ENCODE measurements at regions not wholly inside any gene's neighbourhood (a gene's known extent, or its start where the extent isn't known, plus 50 kb on each side); places are given as distances from the start of the nearest gene placed in this dataset.

DNA sequence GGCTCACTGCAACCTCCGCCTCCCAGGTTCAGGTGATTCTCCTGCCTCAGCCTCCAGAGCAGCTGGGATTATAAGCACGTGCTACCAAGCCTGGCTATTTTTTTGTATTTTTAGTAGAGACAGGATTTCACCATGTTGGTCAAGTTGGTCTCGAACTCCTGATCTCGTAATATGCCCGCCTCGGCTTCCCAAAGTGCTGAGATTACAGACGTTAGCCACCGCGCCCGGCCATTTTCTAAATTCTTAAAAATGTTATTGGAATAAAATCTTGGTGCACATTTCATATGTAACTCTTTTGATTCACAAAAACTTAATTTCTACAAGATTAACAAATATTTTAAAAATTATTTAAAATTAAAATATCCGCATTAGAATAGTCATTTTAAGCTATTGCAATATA, 1480.3 kb upstream of the SPRY2 start:
- Mint-ChIP-seq H3K4me1 (ENCODE audit: low read depth) (no peaks in the 10 kb centered on the region), H3K4me3 (no peak overlapping the region), H3K9me3 (ENCODE audit: insufficient read depth) (peaks cover 12% of the 10 kb centered on the region), H3K27ac (no peak overlapping the region), H3K36me3 (ENCODE audit: low read depth) (no peaks in the 10 kb centered on the region), H3K27me3 (ENCODE audit: low read depth) (no peaks in the 10 kb centered on the region)
- POLR2A ChIA-PET = no interaction called here
- ATAC-seq (no peak), DNase-seq (no peak)
- CTCF ChIA-PET = no interaction called here

DNA sequence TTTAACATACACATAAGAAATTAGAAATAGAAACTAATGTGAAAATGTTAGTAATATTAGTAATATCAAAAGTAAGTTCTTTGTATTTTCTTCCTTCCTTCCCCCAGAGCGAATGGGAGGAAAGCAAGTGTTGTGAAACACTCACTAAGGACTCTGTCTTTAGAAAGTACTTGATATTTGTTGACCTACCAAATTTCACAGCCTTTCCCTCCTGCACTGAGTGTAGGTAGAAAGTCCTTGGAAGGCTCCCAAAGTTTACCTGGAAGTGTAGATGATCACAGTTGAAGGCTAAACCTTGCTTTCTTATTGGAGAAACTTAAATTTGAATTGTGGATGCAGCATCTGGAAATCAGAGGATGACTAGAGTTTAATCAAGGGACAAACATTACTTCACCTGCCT, 1459.5 kb upstream of the SPRY2 start:
- ChIA-PET POLR2A (no interaction called here), CTCF (no interaction called here)
- no peak for DNase-seq
- Mint-ChIP-seq H3K4me3 (no peak overlapping the region), H3K9me3 (ENCODE audit: insufficient read depth) (peaks cover 3% of the 10 kb centered on the region), H3K27me3 (ENCODE audit: low read depth) (no peaks in the 10 kb centered on the region), H3K36me3 (ENCODE audit: low read depth) (no peaks in the 10 kb centered on the region), H3K27ac (no peak overlapping the region), H3K4me1 (ENCODE audit: low read depth) (no peaks in the 10 kb centered on the region)
- ATAC-seq = no peak

DNA sequence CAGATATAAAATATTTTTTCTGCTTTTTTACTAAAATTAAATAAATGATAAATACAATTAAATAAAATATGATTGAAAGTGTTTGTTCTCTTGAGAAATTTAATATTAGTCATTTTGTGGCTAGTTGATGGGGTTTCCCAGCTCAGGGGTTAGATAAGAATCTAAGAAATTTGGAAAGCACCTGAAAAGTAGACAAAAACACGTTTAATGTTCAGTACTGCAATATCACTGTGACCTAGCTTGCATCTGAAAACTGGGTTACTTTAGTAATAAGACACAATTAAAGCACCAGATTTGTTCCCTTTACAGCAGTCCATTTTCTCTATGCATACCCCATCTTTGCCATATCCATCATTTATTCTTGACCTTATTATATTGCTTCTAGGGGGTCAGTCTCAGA, 1454.8 kb upstream of the SPRY2 start:
- no peaks in the 10 kb centered on the region for H3K36me3 Mint-ChIP-seq (ENCODE audit: low read depth)
- CTCF ChIA-PET = no interaction called here
- DNase-seq (no peak), ATAC-seq (no peak)
- H3K4me1 Mint-ChIP-seq (ENCODE audit: low read depth) = no peaks in the 10 kb centered on the region
- POLR2A ChIA-PET = no interaction called here
- H3K27ac Mint-ChIP-seq = no peak overlapping the region
- H3K9me3 Mint-ChIP-seq (ENCODE audit: insufficient read depth) = peaks cover 4% of the 10 kb centered on the region
- no peaks in the 10 kb centered on the region for H3K27me3 Mint-ChIP-seq (ENCODE audit: low read depth)
- no peak overlapping the region for H3K4me3 Mint-ChIP-seq

DNA sequence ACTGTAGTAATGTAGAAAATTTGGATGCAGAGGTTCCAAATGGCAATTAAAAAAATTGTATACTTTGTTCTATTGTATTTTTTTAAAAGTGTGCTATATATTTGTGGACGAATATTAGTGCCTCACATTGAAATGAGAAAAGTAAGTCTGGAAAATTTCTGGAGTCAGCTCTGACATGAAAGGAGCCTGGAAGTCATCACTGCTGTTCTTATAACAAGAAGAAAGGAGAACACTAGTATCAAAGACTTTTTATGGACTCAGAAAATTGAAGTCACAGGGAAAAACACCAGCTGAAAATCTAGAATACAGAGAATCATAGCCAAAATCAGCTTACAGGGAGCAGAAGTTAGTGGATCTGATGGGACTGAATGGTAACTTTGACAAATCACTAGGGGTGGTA, 1450.7 kb upstream of the SPRY2 start:
- Mint-ChIP-seq H3K4me1 (ENCODE audit: low read depth) (no peaks in the 10 kb centered on the region), H3K4me3 (no peak overlapping the region), H3K36me3 (ENCODE audit: low read depth) (no peaks in the 10 kb centered on the region), H3K9me3 (ENCODE audit: insufficient read depth) (peaks cover 4% of the 10 kb centered on the region), H3K27ac (no peak overlapping the region), H3K27me3 (ENCODE audit: low read depth) (no peaks in the 10 kb centered on the region)
- no peak for DNase-seq
- ATAC-seq = no peak
- ChIA-PET CTCF (no interaction called here), POLR2A (no interaction called here)

DNA sequence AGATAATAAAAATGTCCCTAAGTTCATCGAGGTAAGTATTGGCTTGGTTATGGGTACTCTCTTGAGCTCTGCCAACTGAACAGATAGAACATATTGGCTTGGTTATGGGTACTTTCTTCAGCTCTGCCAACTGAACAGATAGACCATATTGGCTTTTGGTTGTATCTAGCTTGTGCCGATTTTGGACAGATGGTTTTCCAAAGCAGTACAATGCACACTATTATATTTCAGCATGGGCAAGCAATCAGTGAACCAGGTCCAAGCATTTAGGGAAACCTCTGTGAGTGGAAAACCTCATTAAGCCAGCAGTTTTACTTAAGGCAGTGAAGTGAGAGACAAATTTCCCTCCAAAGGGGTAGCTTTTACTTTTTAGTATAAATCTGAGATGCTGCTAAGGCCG, 1440.5 kb upstream of the SPRY2 start:
- no peak for DNase-seq
- POLR2A ChIA-PET = no interaction called here
- Mint-ChIP-seq H3K4me1 (ENCODE audit: low read depth) (no peaks in the 10 kb centered on the region), H3K27me3 (ENCODE audit: low read depth) (no peaks in the 10 kb centered on the region), H3K9me3 (ENCODE audit: insufficient read depth) (peaks cover 7% of the 10 kb centered on the region), H3K36me3 (ENCODE audit: low read depth) (no peaks in the 10 kb centered on the region), H3K4me3 (no peak overlapping the region), H3K27ac (no peak overlapping the region)
- ATAC-seq = no peak
- CTCF ChIA-PET = no interaction called here

DNA sequence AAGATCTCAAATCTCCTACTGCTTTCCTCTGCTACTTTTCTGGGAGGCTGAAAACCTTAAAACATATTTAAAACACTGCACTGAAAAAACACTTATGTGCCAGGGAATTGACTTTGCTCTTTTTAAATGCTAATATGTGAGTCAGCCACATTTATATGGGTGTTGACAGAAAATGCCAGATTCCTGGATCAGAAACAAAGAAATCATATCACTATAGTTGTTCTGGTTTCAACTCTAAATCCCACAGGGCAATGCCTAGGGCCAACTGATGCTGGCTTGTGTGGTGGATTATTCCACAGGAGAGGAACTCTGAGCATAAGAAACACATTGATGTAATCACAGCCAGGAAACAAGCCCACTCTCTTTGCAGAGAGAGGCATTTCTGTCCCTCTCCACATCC, 1439.0 kb upstream of the SPRY2 start:
- Mint-ChIP-seq H3K27me3 (ENCODE audit: low read depth) (no peaks in the 10 kb centered on the region), H3K4me1 (ENCODE audit: low read depth) (no peaks in the 10 kb centered on the region), H3K27ac (no peak overlapping the region), H3K4me3 (no peak overlapping the region), H3K36me3 (ENCODE audit: low read depth) (no peaks in the 10 kb centered on the region), H3K9me3 (ENCODE audit: insufficient read depth) (peaks cover 8% of the 10 kb centered on the region)
- ATAC-seq = no peak
- no peak for DNase-seq
- ChIA-PET POLR2A (no interaction called here), CTCF (no interaction called here)

DNA sequence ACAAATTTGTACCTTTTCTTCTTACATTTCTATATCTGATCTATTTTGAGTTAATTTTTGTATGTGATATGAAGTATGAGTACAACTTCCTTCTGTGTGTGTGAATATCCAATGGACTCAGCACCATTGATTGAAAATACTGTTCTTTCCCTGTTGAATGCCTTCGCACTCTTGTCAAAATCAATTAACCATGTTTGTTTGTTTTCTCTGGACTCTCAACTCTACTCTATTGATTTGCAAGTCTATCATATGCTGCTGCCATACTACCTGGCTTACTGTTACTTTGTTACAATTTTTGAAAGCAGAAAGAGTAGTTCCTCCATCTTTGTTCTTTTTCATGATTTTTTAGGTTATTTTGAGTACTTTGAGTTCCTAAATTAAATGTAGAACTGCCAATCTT, 1437.4 kb upstream of the SPRY2 start:
- peaks cover 15% of the 10 kb centered on the region for H3K9me3 Mint-ChIP-seq (ENCODE audit: insufficient read depth)

DNA sequence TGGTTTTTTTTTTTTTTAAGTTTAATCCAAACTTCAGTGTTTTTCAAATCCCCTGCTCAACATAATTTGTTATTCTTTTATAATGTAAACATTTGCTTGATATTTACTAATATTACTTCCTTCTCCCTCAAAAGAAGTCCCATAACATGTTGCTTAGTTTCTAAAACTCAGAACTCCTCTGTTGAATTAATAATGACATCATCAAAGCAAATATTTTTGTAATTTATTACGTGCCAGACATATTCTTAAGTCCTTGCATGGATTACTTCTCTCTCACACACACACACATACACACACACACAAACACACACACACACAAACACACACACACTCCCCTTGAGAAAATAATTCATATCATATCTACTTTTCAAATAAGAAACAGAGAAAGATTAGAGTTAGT, 1432.3 kb upstream of the SPRY2 start:
- H3K27ac Mint-ChIP-seq = no peak overlapping the region
- no peaks in the 10 kb centered on the region for H3K4me1 Mint-ChIP-seq (ENCODE audit: low read depth)
- no peak overlapping the region for H3K4me3 Mint-ChIP-seq
- H3K27me3 Mint-ChIP-seq (ENCODE audit: low read depth) = no peaks in the 10 kb centered on the region
- ChIA-PET CTCF (no interaction called here), POLR2A (no interaction called here)
- DNase-seq (no peak), ATAC-seq (no peak)
- no peaks in the 10 kb centered on the region for H3K36me3 Mint-ChIP-seq (ENCODE audit: low read depth)
- peaks cover 12% of the 10 kb centered on the region for H3K9me3 Mint-ChIP-seq (ENCODE audit: insufficient read depth)

More for the DNA sequence above, 1437.4 kb upstream of the SPRY2 start:
- DNase-seq = no peak
- Mint-ChIP-seq H3K36me3 (ENCODE audit: low read depth) (no peaks in the 10 kb centered on the region), H3K27ac (no peak overlapping the region), H3K4me1 (ENCODE audit: low read depth) (no peaks in the 10 kb centered on the region), H3K27me3 (ENCODE audit: low read depth) (no peaks in the 10 kb centered on the region), H3K4me3 (no peak overlapping the region)
- POLR2A ChIA-PET = no interaction called here
- CTCF ChIA-PET = no interaction called here
- no peak for ATAC-seq

DNA sequence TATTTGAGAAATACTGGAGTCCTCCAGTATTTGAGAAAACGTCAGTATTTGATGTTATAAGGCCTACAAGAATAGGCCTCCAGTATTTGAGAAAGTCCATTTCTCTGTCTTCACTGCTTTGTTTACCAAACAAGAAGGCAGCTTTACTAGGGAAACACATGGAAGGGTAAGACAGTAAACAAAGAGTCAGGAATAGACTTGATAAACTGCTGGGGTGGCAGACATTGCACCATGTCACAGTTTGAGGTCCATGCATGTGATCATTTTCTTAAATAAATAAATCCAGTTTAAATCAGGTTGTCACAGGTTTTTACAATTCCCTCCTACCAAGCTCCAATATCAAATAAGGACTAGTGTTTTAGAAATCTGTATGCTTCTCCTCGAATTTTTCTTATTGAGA, 1431.0 kb upstream of the SPRY2 start:
- POLR2A ChIA-PET = no interaction called here
- Mint-ChIP-seq H3K27me3 (ENCODE audit: low read depth) (no peaks in the 10 kb centered on the region), H3K36me3 (ENCODE audit: low read depth) (no peaks in the 10 kb centered on the region), H3K9me3 (ENCODE audit: insufficient read depth) (peaks cover 12% of the 10 kb centered on the region), H3K4me3 (no peak overlapping the region), H3K4me1 (ENCODE audit: low read depth) (no peaks in the 10 kb centered on the region), H3K27ac (no peak overlapping the region)
- CTCF ChIA-PET = no interaction called here
- no peak for ATAC-seq
- DNase-seq = no peak

DNA sequence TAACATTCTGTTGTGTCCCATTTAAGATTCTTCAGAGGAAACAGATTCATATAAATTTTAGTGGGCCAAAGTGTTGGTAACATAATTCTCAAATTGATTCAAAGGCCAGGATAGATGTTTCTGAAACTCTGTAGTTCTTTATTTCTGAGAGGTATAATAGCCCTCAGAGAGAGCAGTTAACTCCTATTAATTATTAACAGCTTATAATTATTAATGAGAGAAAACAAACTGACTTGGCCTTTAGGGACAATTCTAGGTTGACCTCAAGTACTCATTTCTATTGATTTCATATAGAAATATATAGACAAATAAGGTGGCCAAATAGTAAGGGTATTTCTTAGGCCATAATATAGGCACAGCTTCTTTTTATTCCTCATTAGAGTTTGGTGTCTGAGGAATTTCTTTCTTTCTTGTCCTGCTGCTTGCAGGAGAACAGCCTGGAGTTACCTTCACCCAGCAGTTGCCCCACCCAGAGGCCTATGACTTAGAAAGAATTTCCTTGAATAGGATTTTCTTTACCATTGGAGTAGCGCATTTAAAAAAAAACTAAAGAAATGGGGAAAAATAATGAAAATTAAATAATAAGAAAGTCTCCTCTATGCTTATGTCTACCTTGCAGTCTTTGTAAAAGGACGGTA, 1430.1 kb upstream of the SPRY2 start:
- peaks cover 18% of the 10 kb centered on the region for H3K9me3 Mint-ChIP-seq (ENCODE audit: insufficient read depth)

DNA sequence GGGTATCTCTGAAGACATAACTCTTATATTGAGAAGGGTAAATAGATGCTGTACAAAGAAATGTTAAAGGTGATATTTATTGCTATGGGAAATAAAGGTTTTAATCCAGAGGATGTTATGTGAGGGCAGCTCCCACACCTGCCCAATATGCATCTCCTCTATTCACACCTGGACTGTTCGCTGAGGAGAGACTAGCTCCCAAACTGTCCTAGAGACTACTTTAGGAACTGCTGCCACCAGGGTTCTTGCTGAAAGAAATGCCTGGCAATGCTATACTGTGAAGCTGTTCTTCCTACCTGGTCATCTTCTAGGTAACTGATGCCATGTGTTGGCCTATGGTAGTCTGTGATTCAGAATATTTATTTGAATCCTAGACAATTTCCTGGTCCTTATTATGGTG, 1421.5 kb upstream of the SPRY2 start:
- CTCF ChIA-PET = no interaction called here

More for the DNA sequence above, 1430.1 kb upstream of the SPRY2 start:
- H3K36me3 Mint-ChIP-seq (ENCODE audit: low read depth) = no peaks in the 10 kb centered on the region
- CTCF ChIA-PET = no interaction called here
- no peak overlapping the region for H3K27ac Mint-ChIP-seq
- H3K4me3 Mint-ChIP-seq = no peak overlapping the region
- POLR2A ChIA-PET = no interaction called here
- ATAC-seq = no peak
- DNase-seq = no peak
- H3K27me3 Mint-ChIP-seq (ENCODE audit: low read depth) = no peaks in the 10 kb centered on the region
- no peaks in the 10 kb centered on the region for H3K4me1 Mint-ChIP-seq (ENCODE audit: low read depth)

DNA sequence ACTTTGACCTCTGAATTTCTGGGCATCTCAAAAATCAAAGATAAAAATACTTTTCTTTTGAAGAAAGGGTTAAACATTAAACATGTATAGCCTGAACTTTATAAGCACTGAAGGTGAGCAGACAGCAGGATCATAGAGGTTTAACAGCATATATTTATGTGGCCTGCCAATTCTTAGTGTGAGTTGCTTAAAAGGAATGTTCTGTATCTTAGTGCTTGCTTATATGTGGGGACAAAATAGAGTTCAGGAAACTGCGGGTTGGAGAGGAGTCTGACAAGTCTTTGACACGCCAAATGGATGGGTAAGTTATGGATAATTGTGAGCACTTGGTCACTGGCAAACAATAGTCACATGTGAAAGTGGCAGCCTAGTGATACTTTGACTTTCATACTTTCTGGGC, 1419.4 kb upstream of the SPRY2 start:
- peaks cover 4% of the 10 kb centered on the region for H3K9me3 Mint-ChIP-seq (ENCODE audit: insufficient read depth)
- POLR2A ChIA-PET = no interaction called here
- no peak overlapping the region for H3K27ac Mint-ChIP-seq
- no peak for DNase-seq
- CTCF ChIA-PET = no interaction called here
- no peaks in the 10 kb centered on the region for H3K4me1 Mint-ChIP-seq (ENCODE audit: low read depth)
- H3K27me3 Mint-ChIP-seq (ENCODE audit: low read depth) = no peaks in the 10 kb centered on the region
- no peaks in the 10 kb centered on the region for H3K36me3 Mint-ChIP-seq (ENCODE audit: low read depth)
- no peak for ATAC-seq
- no peak overlapping the region for H3K4me3 Mint-ChIP-seq

More for the DNA sequence above, 1421.5 kb upstream of the SPRY2 start:
- no peak overlapping the region for H3K4me3 Mint-ChIP-seq
- no peak for ATAC-seq
- H3K4me1 Mint-ChIP-seq (ENCODE audit: low read depth) = no peaks in the 10 kb centered on the region
- no peaks in the 10 kb centered on the region for H3K27me3 Mint-ChIP-seq (ENCODE audit: low read depth)
- POLR2A ChIA-PET = no interaction called here
- DNase-seq = no peak
- H3K27ac Mint-ChIP-seq = no peak overlapping the region
- H3K36me3 Mint-ChIP-seq (ENCODE audit: low read depth) = no peaks in the 10 kb centered on the region
- H3K9me3 Mint-ChIP-seq (ENCODE audit: insufficient read depth) = peaks cover 8% of the 10 kb centered on the region

DNA sequence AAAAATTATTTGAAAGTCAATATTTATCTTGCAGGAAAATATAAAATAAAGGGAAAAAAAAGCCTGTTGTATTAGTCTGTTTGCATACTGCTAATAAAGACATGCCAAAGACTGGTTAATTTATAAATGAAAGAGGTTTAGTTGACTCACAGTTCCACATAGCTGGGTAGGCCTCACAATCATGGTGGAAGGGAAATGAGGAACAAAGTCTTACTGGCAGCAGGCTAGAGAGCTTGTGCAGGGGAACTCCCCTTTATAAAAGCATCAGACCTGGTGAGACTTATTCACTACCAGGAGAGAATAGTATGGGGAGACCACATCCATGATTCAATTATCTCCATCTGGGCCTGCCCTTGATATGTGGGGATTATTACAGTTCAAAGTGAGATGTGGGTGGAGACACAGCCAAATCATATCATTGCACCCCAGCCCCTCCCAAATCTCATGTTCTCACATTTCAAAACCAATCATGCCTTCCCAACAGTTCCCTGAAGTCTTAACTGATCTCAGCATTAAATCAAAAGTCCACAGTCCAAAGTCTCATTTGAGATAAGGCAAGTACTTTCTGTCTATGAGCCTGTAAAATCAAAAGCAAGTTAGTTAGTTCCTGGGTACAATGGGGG, 1416.5 kb upstream of the SPRY2 start:
- Mint-ChIP-seq H3K27me3 (ENCODE audit: low read depth) (no peaks in the 10 kb centered on the region), H3K4me1 (ENCODE audit: low read depth) (no peaks in the 10 kb centered on the region), H3K4me3 (no peak overlapping the region), H3K27ac (no peak overlapping the region), H3K9me3 (ENCODE audit: insufficient read depth) (peaks cover 4% of the 10 kb centered on the region), H3K36me3 (ENCODE audit: low read depth) (no peaks in the 10 kb centered on the region)
- POLR2A ChIA-PET = no interaction called here
- DNase-seq (no peak), ATAC-seq (no peak)
- CTCF ChIA-PET = no interaction called here
